ENCODE measurements at regions not wholly inside any gene's neighbourhood (a gene's known extent, or its start where the extent isn't known, plus 50 kb on each side); places are given as distances from the start of the nearest gene placed in this dataset.
"Not testable (repeated sequence)": the region's sequence is repeated elsewhere in the genome, so short reads cannot be mapped to it uniquely, and the experiment has no call there.

DNA sequence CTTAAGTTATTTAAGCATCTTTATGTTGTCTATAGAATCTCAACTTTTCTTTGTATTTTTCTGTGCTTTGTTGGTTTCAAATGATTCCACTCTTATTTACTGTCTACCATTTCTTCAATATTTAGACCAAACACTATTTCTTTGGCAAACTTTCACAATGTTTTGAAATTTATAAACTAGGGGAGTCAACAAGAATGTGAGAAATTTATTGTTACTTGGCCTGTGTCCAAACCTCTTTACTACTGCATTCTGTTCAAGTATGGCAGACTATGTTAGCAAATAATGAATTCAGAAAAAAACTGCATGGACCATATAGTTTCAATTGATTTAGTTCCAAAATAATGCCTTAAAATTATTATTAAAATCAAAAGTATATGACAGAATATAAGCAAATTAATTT lies 470.2 kb downstream of the FBXO15 start:
- DNase-seq = no peak

DNA sequence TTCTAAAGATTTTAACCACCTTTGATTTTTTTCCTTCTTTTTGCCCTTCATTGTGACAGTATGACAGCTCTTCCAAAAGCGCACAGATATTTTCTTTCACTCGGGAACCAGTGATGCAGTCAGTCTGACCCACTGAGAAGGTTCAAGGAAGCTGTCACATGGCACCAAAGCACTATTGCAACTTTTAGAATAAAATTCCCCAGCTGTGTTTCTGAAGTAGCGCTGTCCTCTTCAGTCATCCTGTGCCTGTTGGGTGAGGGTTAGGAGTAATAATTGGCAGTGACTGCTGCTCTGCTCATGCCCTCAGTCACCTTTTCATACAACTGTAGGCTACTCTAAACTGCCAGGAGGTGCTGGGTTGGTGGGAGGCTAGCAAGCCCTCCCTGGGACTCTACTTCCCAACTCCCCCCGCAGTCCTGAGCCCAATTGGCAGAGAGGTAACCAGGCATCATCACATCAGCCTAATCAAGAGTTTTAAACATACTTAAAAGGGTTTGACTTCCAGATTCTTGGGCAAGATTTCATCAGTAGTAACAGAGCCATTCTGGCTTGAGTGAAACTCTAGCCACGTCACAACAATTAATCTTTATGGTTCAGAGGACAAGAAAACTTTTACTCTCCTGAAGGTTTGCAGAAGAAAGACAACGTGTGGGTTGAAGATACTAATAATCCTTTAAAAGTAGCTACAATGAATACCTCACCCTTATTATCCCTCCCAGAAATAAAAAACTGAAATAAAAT lies 473.3 kb downstream of the FBXO15 start:
- DNase-seq = no peak

DNA sequence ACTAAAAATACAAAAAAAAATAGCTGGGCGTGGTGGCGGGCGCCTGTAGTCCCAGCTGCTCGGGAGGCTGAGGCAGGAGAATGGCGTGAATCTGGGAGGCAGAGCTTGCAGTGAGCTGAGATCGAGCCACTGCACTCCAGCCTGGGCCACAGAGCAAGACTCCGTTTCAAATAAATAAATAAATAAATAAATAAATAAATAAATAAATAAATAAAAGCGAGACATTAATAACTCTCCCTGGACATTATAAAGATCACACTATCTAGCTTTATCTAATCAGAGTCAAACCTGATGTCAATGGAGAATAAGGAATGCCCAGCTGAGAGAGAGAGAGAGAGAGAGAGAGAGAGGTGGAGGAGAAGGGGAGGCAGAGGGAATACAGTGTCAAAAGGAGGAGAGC lies 476.2 kb downstream of the FBXO15 start:
- not testable (repeated sequence) for DNase-seq

DNA sequence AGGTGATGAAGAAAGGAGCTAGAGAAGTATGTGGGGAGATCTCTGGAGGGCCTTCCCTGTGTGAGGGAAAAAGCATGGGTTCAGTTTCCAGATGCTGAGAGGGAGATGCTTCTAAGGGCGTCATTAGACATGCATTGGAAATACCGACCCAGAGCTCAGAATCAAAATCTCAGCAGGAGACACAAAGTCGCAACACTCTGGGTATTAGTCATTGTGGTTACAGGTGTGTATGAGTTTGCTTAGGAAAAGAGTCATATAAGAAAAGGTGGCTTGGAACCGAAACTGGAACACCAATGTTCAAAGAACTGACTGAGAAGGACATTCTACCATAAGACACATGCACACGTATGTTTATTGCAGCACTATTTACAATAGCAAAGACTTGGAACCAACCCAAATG lies 477.1 kb downstream of the FBXO15 start:
- DNase-seq = no peak

DNA sequence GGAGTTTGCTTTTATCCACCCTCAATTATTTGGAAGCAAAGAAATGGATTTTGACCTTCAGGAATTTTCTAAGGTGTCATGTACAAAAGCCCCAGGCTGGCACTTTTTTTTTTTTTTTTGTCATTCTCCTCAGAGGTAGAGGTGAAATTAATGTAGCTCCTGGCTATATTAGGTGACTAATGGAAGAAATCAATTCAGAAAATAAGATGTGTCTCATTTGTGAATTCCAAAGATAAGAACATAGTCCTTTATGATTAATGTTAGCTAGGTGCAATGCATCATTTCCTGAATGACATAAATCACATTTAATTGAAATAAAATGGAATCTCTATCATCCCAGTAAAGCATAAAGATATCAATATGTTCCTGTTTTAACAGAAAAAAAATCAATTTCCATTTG lies 477.6 kb downstream of the FBXO15 start:
- DNase-seq = no peak

DNA sequence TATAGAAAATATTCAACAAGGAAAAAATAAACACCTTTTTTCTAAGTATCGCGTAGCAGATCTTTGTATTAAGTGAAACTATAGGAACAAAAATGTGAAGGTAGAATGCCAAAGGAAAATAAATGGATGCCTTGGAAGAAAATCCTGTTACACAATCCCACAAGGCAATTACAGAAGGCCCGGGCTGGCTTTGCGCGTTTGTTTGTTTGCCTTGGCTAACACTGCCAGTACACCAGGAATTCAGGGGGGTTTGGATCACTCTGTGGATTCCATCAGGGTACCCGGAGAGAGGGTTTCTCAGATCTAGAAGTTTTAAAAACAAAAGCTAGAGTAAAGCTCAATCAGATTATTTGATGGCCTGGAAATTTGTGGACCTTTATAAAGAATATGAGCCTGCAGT lies 478.3 kb downstream of the FBXO15 start:
- DNase-seq = no peak

DNA sequence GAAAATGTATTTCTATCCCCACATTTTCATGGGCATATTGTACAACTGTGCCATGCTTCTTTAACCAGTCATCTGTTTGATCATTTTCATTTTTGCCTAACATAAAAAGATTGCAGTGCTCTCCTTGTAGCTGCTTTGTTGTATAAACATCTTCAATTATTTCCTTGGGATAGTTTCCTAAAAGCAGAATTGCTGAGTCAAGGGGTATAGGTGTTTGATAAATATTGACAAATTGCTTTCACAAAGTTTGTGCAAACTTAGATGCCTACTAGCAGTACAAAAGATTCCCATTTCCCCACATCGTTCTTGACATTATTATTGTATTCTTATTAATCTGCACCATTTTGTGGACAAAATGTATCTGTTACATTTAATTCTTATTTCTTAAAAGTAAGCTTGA lies 479.6 kb downstream of the FBXO15 start:
- no peak for DNase-seq

DNA sequence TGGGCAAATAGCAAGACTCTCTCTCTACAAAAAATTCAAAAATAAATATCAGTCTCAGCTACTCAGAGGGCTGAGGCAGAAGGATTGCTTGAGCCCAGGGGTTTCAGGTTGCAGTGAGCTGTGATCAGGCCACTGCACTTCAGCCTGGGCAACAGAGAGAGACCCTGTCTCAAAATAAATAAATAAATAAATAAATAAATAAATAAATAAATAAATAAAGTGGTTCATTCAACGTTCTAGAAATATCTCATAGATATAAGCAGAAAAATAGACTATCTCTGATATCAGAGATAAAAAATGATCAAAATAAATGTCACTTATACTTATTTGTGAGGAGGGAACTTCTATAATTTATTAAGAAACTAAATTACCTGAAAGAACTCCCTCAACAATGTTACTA lies 480.9 kb downstream of the FBXO15 start:
- no peak for DNase-seq

DNA sequence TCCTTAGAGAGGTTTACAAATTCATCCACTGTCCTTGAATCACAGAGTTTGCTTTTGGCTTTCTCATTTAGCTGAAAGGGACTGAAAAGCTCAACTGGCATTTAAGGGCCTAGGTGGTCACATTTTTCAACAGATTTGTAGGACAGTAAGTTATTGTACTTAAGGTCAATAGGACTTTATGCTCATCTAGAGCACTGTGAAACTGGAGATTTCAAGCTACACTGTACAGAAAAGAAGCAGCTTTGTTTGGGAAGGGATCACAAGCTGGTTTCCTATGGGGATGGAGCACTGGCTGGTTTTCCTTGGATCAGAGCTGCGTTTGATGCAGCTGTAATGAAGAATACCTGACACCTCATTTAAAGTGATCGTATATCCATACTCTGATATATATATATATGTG lies 482.7 kb downstream of the FBXO15 start:
- DNase-seq = no peak

DNA sequence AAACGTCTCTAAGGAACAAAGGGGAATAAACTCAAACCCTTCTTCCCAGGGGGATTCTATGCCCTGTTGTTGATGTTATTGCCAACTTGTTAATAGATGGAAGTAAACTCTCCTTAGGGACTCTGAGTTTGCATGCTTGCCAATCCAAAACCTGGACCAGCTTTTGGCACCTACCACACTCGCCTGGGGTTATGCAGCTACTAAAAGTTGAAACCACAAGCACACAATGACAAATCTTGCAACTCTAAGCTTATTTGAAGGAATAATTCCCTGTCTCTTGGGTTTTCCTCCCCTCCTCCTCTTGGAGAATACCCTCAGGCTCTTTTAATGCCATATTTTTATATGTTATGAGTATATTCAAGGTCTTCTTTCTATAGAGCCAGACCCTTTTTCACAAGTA lies 484.1 kb downstream of the FBXO15 start:
- no peak for DNase-seq

DNA sequence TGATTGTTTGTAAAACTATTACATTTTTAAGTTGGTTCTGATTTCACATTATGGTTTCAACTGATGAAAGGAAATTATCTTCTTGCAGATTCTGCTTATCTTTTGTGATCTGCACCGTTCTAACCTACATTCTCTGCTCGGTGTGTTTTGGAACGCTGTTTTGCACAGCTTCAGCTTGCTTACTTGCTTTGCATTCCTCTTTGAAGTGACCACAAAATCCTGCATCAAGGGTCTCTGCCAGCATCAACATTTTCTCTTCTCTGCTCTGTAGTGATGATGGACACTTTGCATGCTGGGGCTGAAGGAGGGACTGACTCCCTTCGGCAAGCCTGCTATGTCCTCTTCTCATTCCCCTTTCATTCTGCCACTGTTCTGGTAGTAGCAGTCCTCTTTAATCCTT lies 485.2 kb downstream of the FBXO15 start:
- no peak for DNase-seq

DNA sequence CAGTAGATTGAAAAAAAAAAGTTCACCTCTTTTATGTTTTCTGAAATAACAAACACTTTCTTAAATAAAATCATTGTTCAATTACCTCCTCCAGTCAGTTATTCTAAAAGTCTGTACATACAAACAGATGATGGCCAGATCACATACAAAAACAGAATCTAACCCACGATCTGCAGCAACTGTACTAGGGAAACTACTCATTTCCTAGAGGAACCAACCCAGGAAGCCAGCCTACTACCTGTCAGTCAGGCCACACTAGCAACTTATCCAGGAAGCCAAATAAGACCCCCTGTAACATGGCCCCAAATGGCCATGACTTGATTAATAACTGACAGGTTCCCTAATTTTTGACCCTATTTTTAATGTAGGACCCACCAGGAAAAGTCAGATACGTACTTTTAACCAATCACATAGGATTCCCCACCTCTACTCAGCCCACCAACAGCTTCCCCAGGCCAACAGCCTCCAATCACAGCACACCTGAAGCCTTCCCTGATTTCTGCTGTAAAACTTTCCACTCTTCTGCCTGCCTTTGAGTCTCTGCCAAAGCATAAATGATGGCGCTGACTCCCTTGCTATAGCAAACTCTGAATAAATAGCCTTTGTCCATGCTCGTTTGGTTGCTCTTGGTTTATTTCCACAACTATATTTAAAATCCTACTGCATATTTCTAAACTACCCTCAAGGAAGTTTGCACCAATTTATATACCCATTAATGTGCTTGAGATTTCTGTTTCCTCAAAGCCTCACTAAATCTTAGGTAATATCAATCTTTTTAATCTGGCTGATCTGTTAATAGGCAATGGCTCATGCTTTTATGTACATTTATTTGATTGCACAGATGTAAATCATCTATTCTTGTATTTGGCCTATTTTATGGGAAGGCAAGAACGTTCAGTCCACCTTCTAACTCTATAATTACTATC lies 486.4 kb downstream of the FBXO15 start:
- no peak for DNase-seq

DNA sequence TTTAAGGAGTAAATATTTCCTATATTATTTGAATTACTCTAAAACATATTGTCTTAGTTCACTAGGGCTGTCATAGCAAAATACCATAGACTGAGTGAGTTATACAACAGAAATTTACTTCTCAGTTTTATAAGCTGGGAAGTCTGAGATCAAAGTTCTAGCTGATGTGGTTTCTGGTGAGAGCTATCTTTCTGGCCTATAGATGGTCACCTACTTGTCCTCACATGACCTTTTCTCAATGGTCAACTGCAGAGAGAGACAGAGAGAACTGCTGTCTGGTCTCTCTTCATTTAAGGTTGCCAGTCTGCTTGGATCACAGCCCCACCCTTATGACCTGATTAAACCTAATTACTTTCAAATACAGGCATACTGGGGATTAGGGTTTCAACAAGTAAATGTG lies 490.9 kb downstream of the FBXO15 start:
- DNase-seq = no peak

DNA sequence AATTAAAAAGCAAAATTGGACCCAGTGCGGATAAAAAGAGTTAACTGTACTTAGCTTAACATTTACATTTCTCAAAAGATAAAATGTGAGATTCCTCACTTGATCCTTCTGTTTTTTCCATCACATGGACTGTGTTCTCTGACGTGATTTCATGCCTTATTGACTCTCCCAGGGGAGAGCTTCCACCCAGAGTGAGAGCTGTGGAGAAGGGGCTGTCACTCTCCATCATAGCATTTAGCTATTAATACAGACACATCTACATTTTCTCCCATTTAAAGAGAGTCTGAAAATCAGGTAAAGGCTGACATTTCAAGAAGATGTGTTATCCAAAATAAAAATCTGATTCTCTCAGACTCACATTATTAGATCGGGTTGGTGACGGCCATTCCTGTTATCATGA lies 493.8 kb downstream of the FBXO15 start:
- DNase-seq = no peak

DNA sequence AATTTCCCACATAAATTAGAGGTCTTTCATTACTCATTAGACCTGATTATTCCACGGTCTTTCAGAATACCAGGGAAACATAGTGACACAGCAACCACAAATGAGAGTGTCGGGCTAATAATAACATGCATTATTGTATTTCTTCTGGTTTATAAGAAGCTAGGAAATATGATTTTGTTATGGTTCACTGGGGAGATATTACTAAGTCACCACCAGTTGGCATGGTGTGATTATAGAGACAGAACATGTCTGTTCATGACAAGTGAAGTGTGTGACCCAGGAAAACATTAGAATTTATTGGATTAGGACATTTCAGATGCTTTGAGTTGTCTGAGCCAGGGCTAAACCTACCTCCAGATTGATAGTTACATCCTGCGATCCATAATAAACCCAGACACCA lies 494.4 kb downstream of the FBXO15 start:
- DNase-seq = no peak

DNA sequence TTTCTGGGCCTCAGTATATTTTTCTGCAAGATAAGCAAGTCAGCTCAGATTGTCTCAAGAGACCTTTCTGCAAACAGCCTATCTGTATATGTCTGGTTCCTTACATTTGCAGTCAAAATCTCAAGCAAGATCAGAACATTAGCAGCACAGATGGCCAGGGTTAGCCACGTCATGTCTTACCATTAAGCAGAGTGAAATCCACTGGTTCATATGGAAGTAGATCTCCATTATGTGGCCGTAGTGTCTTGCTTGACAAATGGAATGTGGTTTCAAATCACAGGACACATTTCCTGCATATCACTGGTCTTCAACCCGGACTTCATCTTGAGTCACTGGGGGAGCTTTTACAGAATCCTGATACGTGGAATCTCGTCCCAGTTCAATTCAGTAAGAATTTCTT lies 500.2 kb downstream of the FBXO15 start:
- DNase-seq = peak; percentile 21

DNA sequence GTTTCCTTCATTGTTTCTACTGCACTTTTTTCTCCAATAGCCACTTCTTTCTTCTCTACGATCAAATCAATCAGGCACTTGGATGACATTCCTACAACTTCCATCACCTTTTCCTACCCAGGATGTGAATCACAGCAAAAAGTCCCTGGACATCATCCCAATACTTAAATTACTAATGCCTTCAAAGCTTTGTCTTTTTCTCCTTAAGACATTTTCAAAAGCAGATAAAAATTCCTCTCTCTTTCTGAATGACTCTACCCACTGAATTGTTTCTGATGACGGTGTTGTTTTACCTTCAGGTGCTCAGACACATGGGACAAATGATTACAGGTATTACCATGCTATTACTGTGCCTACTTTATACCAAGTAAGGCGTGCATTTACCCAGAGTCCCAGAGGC lies 500.9 kb downstream of the FBXO15 start:
- peak; percentile 75 for DNase-seq

DNA sequence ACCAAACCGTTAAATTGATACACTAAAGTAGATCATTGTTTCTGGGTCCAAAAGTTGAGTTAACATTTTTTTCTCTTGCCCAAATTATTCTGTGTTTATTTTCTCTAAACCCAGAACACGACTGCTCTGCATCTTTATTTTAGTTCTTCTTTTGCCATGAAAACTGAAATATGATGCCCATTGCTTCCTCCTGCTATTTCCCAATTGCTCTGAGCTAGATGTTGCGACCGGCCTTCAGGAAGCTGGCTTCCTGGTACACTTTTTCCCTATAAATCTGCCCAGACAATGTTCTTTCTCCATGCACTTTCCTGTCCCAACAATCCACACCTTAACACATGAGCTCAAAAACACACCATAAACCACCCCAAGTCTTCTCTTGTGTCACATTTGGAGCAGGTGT lies 501.4 kb downstream of the FBXO15 start:
- no peak for DNase-seq

DNA sequence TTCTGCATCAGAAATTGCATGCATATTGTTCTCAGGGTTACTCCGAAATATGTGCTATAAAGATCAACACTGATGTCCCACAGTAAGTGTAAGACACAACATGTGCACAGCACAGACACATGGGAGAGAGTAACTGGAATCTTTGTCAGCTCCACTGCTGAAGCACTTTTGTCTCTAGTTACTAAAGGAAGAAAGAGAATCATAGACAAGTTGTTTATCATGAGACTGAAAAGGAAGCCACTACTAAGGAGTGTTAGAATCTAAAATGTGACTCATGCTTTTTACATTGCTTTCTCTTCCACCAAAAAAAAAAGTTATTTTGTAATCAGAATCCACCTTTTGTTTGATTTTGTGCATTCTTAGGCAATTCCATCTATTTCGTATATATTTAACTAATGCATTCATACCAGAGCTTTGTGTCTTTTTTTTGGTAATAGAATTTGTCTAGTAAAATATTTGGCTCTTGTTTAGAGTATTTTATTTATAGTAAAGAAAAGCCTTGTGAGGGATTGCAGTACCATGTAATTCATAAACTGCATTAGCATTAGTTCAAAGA lies 502.4 kb downstream of the FBXO15 start:
- DNase-seq = peak; percentile 14

DNA sequence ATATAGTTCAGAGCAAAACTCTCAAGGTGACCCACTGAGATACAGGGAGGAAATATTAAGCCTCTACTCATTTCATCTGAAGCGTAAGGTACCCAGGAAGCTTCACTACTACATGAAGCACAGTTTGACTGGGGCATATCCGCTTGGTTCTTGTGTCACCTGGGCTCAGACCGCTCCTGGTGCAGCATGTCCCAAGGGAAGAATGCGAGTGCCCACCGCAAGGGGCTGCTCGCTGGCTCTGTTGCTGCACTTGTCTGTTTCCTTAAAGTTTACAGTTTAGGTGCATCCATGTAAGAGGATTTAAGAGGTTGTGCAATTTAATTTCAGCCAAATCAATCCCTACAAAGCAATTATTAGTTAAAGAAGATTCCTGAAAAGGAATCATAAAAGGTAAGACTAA lies 507.8 kb downstream of the FBXO15 start:
- no peak for DNase-seq

DNA sequence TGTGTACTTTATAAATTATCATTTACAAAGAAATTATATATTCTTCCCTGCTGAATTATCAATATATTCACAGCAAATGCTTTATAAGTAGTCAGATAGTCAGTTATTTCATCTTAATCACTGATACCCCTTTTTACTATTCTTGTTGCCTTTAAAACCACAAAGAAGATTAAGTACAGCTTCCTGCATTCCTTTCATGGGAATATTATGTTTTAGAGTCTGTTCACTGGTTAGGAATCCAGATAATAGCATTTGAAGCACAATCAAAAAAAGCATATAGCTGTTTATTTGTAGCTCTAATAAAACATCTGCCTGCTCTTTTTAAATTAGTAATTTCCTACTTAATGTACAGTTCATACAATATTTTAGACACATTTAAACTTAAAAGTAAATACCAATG lies 508.9 kb downstream of the FBXO15 start:
- peak; percentile 65 for DNase-seq

DNA sequence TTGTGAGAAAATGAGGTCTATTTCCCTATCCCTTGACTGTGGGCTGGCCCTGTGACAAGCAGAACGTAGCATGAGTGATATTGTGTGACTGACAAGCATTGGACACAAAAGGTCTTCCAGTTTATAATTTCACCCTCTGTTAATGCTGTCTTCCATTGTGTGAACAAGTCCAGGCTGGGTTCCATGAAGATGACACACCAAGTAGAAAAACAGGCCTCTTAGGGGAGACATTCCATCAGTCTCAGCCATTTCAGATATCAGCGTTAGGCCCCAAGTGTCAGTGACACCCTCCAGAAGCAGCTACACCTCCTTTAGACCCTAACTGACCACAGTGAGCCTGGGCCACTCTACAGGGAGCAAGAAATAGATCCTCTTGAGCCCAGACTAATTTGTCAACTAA lies 511.3 kb downstream of the FBXO15 start:
- DNase-seq = peak; percentile 23

DNA sequence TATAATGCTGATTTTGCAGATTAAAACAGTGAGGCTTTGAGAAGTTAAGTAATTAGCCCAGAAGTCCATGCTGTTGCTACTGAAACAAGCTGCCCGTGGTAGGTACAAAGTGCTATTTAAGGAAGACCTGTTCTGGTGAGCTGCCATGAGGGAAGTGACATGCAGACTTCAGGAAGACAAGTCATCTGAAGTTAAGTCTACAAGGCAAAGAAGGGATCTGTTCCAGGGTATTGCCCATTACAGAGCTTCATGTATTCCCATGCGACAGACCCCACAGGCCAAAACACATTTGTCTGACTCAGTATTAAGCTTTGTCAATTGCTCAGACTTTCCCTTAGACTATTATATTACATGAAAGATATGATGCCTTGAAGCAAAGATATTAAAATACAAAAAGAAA lies 520.8 kb downstream of the FBXO15 start:
- no peak for DNase-seq

DNA sequence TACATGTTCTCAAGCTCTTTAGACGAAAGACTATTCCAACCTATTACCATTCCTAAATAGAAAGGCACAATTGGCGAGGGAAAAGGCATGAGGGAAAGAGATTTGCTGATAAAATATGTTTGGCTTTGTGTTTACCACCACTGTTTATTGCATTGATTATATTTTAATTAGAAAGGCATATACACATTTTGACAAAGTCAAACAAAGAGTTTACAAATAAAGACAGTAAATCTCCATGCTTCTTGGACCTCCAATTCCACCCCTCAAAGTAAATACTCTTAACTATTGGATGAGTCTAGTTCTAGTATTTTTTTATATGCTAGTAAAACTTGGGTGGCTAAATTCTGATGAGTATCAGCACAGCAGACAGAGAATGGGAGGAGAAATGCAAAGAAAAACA lies 521.4 kb downstream of the FBXO15 start:
- no peak for DNase-seq
